CD14-positive monocyte (primary cell): ENCODE measurements at regions not wholly inside any gene's neighbourhood (a gene's known extent, or its start where the extent isn't known, plus 50 kb on each side); places are given as distances from the start of the nearest gene placed in this dataset.

ENCODE experiments used
- DNase-seq, 3 donors: peaks; one replicate each; pipeline ENCODE4 v3.0.0-alpha.2; 2011 to 2022
- H2AFZ ChIP-seq: 2 replicates; pipeline ENCODE4 v1.6.0; 2012; ENCODE audit warnings: mild to moderate bottlenecking, low read depth, low read length, inconsistent platforms; ENCODE audit not compliant: insufficient read depth, poor library complexity, severe bottlenecking
- H3K27ac ChIP-seq, 2 donors: 1 replicate in 1 of 2; 2 replicates in 1 of 2; pipeline ENCODE4 v1.5.1; 2012 to 2013; ENCODE audit warnings: low read length in 2 of 2, control low read depth in 1 of 2, inconsistent platforms in 1 of 2, low read depth in 1 of 2, mild to moderate bottlenecking in 1 of 2
- H3K27me3 ChIP-seq, 2 donors: one replicate each; pipeline versions ENCODE4 v1.6.0 to v1.6.1; 2011 to 2013; ENCODE audit warnings: low read length in 2 of 2; ENCODE audit not compliant: control insufficient read depth in 2 of 2, insufficient read depth in 2 of 2
- H3K36me3 ChIP-seq, 2 donors: replicated peaks in 1 of 2; 1 replicate in 1 of 2; 2 replicates in 1 of 2; pipeline versions ENCODE4 v1.5.1 to v1.6.1; 2012 to 2013; ENCODE audit warnings: low read length in 2 of 2, control low read depth in 1 of 2, inconsistent platforms in 1 of 2, mild to moderate bottlenecking in 1 of 2; ENCODE audit not compliant: insufficient read depth in 2 of 2, control insufficient read depth in 1 of 2
- H3K4me1 ChIP-seq, 2 donors: 1 replicate in 1 of 2; 2 replicates in 1 of 2; pipeline versions ENCODE4 v1.5.1 to v1.6.1; 2012 to 2013; ENCODE audit warnings: low read length in 2 of 2, control low read depth in 1 of 2, inconsistent platforms in 1 of 2, mild to moderate bottlenecking in 1 of 2, moderate library complexity in 1 of 2; ENCODE audit not compliant: insufficient read depth in 2 of 2, control insufficient read depth in 1 of 2
- H3K4me2 ChIP-seq: replicated peaks from 2 replicates; pipeline ENCODE3; 2012; ENCODE audit warnings: low read length, moderate library complexity, mild to moderate bottlenecking; ENCODE audit not compliant: poor library complexity, severe bottlenecking; ENCODE audit errors: extremely low read depth
- H3K4me3 ChIP-seq, 3 experiments: fragments of 200-600 bp in 1 of 3; sonication (generic) in 1 of 3; replicated peaks in 1 of 3; 1 replicate in 2 of 3; 2 replicates in 1 of 3; pipeline ENCODE4 v1.5.1; 2011 to 2013; ENCODE audit warnings: low read length in 3 of 3, mild to moderate bottlenecking in 3 of 3, control low read depth in 2 of 3, low read depth in 2 of 3, inconsistent platforms in 1 of 3, moderate library complexity in 1 of 3
- H3K79me2 ChIP-seq: 2 replicates; pipeline ENCODE4 v1.6.0; 2012; ENCODE audit warnings: mild to moderate bottlenecking, control low read depth, inconsistent platforms, low read length, moderate library complexity; ENCODE audit not compliant: insufficient read depth
- H3K9ac ChIP-seq: 2 replicates; pipeline ENCODE4 v1.6.0; 2017; ENCODE audit warnings: low read length, mild to moderate bottlenecking; ENCODE audit not compliant: insufficient read depth, poor library complexity, severe bottlenecking
- H3K9me3 ChIP-seq, 2 donors: replicated peaks in 1 of 2; 1 replicate in 1 of 2; 2 replicates in 1 of 2; pipeline versions ENCODE4 v1.5.1 to v1.6.1; 2012 to 2013; ENCODE audit warnings: low read length in 2 of 2, control low read depth in 1 of 2; ENCODE audit not compliant: control insufficient read depth in 1 of 2, insufficient read depth in 1 of 2
- H4K20me1 ChIP-seq: 2 replicates; pipeline ENCODE4 v1.6.0; 2012; ENCODE audit warnings: mild to moderate bottlenecking, low read length, control low read depth, moderate library complexity; ENCODE audit not compliant: insufficient read depth
- H3K27ac Mint-ChIP-seq, 7 donors: one replicate each; pipeline ENCODE4 v1.8.0; 2020; ENCODE audit warnings: mild to moderate bottlenecking in 7 of 7, mixed read lengths in 7 of 7, moderate library complexity in 6 of 7, inconsistent platforms in 2 of 7
- H3K27me3 Mint-ChIP-seq, 3 donors: one replicate each; pipeline ENCODE4 v1.8.0; 2021 to 2022; ENCODE audit warnings: low read depth in 3 of 3, mild to moderate bottlenecking in 3 of 3, mixed read lengths in 3 of 3, moderate library complexity in 3 of 3, inconsistent platforms in 1 of 3
- H3K36me3 Mint-ChIP-seq, 2 donors: one replicate each; pipeline ENCODE4 v1.8.0; 2020; ENCODE audit warnings: mixed read lengths in 2 of 2, inconsistent platforms in 1 of 2, mild to moderate bottlenecking in 1 of 2
- H3K4me1 Mint-ChIP-seq: one replicate; pipeline ENCODE4 v1.8.0; 2020; ENCODE audit warnings: mild to moderate bottlenecking, mixed read lengths
- H3K4me3 Mint-ChIP-seq, 2 donors: one replicate each; pipeline ENCODE4 v1.8.0; 2020; ENCODE audit warnings: mild to moderate bottlenecking in 2 of 2, mixed read lengths in 2 of 2, moderate library complexity in 1 of 2
- H3K9me3 Mint-ChIP-seq, 7 donors: one replicate each; pipeline ENCODE4 v1.8.0; 2020 to 2022; ENCODE audit warnings: mixed read lengths in 7 of 7, mild to moderate bottlenecking in 6 of 7, moderate library complexity in 6 of 7, inconsistent platforms in 2 of 7
- CTCF ChIP-seq: fragments of 200-600 bp; IDR thresholded peaks from one replicate; pipeline ENCODE4 v1.8.0; 2022; ENCODE audit warnings: antibody characterized with exemption, mild to moderate bottlenecking
- WGBS: methylation state at CpG from one replicate; pipeline ENCODE4 v1.1.5; 2013; ENCODE audit warnings: missing lambda C conversion rate; ENCODE audit not compliant: insufficient coverage; 5-methylcytosine and 5-hydroxymethylcytosine counted together
- intact Hi-C, 2 donors: fragments of 100-400 bp; cut with micrococcal nuclease; formaldehyde crosslinking; loops; one replicate each; pipeline versions ENCODE4 v1.15.0 to v1.15.1; 2023

GRCh38 chr6:86858970-86859369 lies 78.4 kb upstream of the HTR1E start:
- Mint-ChIP-seq H3K27ac (no peak overlapping the region), H3K36me3 (no peaks in the 10 kb centered on the region), H3K4me1 (no peaks in the 10 kb centered on the region), H3K9me3 (peaks cover 0 to under 1% (median 0%) of the 10 kb centered on the region in 7 donors), H3K4me3 (no peak overlapping the region), H3K27me3 (peaks cover 0 to 4% (median 0%) of the 10 kb centered on the region in 3 donors)
- no peak overlapping the region for H3K27ac ChIP-seq
- no peak overlapping the region for H3K4me2 ChIP-seq
- H3K9ac ChIP-seq, result no peak overlapping the region
- H2AFZ ChIP-seq, result no peak overlapping the region
- H3K4me1 ChIP-seq, result no peaks in the 10 kb centered on the region
- no peaks in the 10 kb centered on the region for H4K20me1 ChIP-seq
- H3K4me3 ChIP-seq, result no peak overlapping the region
- 90% methylated on average over 3 of the region's 3 CpGs for WGBS
- H3K36me3 ChIP-seq, result no peaks in the 10 kb centered on the region
- no peak for TF ChIP-seq CTCF
- DNase-seq, result no peak
- intact Hi-C loops, result no loop called here
- no peaks in the 10 kb centered on the region for H3K27me3 ChIP-seq
- H3K9me3 ChIP-seq, result no peaks in the 10 kb centered on the region
- H3K79me2 ChIP-seq, result no peaks in the 10 kb centered on the region

GRCh38 chr6:86857783-86858182 lies 79.5 kb upstream of the HTR1E start:
- H3K4me1 Mint-ChIP-seq, result no peaks in the 10 kb centered on the region
- Histone ChIP-seq H3K4me1 (no peaks in the 10 kb centered on the region), H3K9ac (no peak overlapping the region), H3K79me2 (no peaks in the 10 kb centered on the region), H4K20me1 (no peaks in the 10 kb centered on the region), H3K36me3 (no peaks in the 10 kb centered on the region), H3K27me3 (no peaks in the 10 kb centered on the region), H2AFZ (no peak overlapping the region), H3K4me2 (no peak overlapping the region), H3K9me3 (no peaks in the 10 kb centered on the region), H3K27ac (no peak overlapping the region), H3K4me3 (no peak overlapping the region)
- H3K9me3 Mint-ChIP-seq, result no peaks in the 10 kb centered on the region
- no peaks in the 10 kb centered on the region for H3K36me3 Mint-ChIP-seq
- DNase-seq, result no peak
- H3K27me3 Mint-ChIP-seq, result peaks cover 0 to 4% (median 0%) of the 10 kb centered on the region in 3 donors
- WGBS, result 82% methylated on average over 2 of the region's 2 CpGs
- no peak overlapping the region for H3K4me3 Mint-ChIP-seq
- intact Hi-C loops, result no loop called here
- no peak for TF ChIP-seq CTCF
- H3K27ac Mint-ChIP-seq, result no peak overlapping the region
